HAP-1 (cell line): ENCODE measurements at regions not wholly inside any gene's neighbourhood (a gene's known extent, or its start where the extent isn't known, plus 50 kb on each side); places are given as distances from the start of the nearest gene placed in this dataset.

ENCODE experiments used
- DNase-seq, 2 experiments: peaks; one replicate each; pipeline ENCODE4 v3.0.0-alpha.2; 2016 to 2020; ENCODE audit warnings: low spot score in 2 of 2
- H3K27me3 ChIP-seq: fragments of 250-450 bp; sonication (Bioruptor Pico); 2 replicates; pipeline ENCODE4 v1.5.1; 2020; ENCODE audit warnings: low read depth, mild to moderate bottlenecking, moderate library complexity
- H3K36me3 ChIP-seq: fragments of 250-450 bp; sonication (Bioruptor Pico); replicated peaks from 2 replicates; pipeline ENCODE4 v1.5.1; 2020; ENCODE audit warnings: mild to moderate bottlenecking
- H3K4me1 ChIP-seq: fragments of 250-450 bp; sonication (Bioruptor Pico); 2 replicates; pipeline ENCODE4 v1.5.1; 2020; ENCODE audit warnings: mild to moderate bottlenecking
- H3K4me3 ChIP-seq: fragments of 250-450 bp; sonication (Bioruptor Pico); 2 replicates; pipeline ENCODE4 v1.5.1; 2020; ENCODE audit warnings: mild to moderate bottlenecking, moderate library complexity
- H3K9me3 ChIP-seq: fragments of 250-450 bp; sonication (Bioruptor Pico); 2 replicates; pipeline ENCODE4 v1.5.1; 2020; ENCODE audit warnings: mild to moderate bottlenecking, moderate library complexity
- in situ Hi-C: fragments of 300-500 bp; cut with MboI; formaldehyde crosslinking; loops from 3 replicates; pipeline ENCODE4 v1.14.3; 2020; ENCODE audit warnings: low sequenced_read_pairs, inconsistent platforms, mixed read lengths

GRCh38 chr7:68476966-68477365 is 1121.3 kb upstream of the AUTS2 start:
- in situ Hi-C loops, result no loop called here
- DNase-seq, result no peak
- H3K27me3 ChIP-seq, result no peaks in the 10 kb centered on the region
- no peaks in the 10 kb centered on the region for H3K36me3 ChIP-seq
- no peaks in the 10 kb centered on the region; the same call in 1 of the 2 replicates for H3K9me3 ChIP-seq
- H3K4me1 ChIP-seq, result no peaks in the 10 kb centered on the region
- H3K4me3 ChIP-seq, result no peak overlapping the region

- Histone ChIP-seq H3K36me3 (no peaks in the 10 kb centered on the region), H3K4me1 (no peaks in the 10 kb centered on the region), H3K9me3 (no peaks in the 10 kb centered on the region; the same call in 1 of the 2 replicates), H3K27me3 (no peaks in the 10 kb centered on the region), H3K4me3 (no peak overlapping the region)
- in situ Hi-C loops, result no loop called here
- DNase-seq, result no peak
Measured at GRCh38 chr7:68478326-68478725, 1119.9 kb upstream of the AUTS2 start.

- in situ Hi-C loops, result no loop called here
- H3K9me3 ChIP-seq, result no peaks in the 10 kb centered on the region; the same call in 1 of the 2 replicates
- no peak overlapping the region for H3K4me3 ChIP-seq
- no peaks in the 10 kb centered on the region for H3K36me3 ChIP-seq
- H3K4me1 ChIP-seq, result no peaks in the 10 kb centered on the region
- DNase-seq, result no peak
- H3K27me3 ChIP-seq, result no peaks in the 10 kb centered on the region
Measured at GRCh38 chr7:68482800-68483199, 1115.5 kb upstream of the AUTS2 start.

- no peaks in the 10 kb centered on the region for H3K4me1 ChIP-seq
- H3K36me3 ChIP-seq, result no peaks in the 10 kb centered on the region
- H3K4me3 ChIP-seq, result no peak overlapping the region
- no peak for DNase-seq
- no peaks in the 10 kb centered on the region for H3K27me3 ChIP-seq
- H3K9me3 ChIP-seq, result no peaks in the 10 kb centered on the region; the same call in 1 of the 2 replicates
- in situ Hi-C loops, result no loop called here
Measured at GRCh38 chr7:68484731-68485130, 1113.5 kb upstream of the AUTS2 start.

- no peak for DNase-seq
- Histone ChIP-seq H3K9me3 (no peaks in the 10 kb centered on the region; the same call in 1 of the 2 replicates), H3K4me1 (no peaks in the 10 kb centered on the region), H3K36me3 (no peaks in the 10 kb centered on the region), H3K4me3 (no peak overlapping the region), H3K27me3 (no peaks in the 10 kb centered on the region)
- in situ Hi-C loops, result no loop called here
Measured at GRCh38 chr7:68485253-68485917, 1112.9 kb upstream of the AUTS2 start.

- H3K4me1 ChIP-seq, result no peaks in the 10 kb centered on the region
- no peaks in the 10 kb centered on the region for H3K36me3 ChIP-seq
- in situ Hi-C loops, result no loop called here
- H3K27me3 ChIP-seq, result no peaks in the 10 kb centered on the region
- H3K9me3 ChIP-seq, result no peaks in the 10 kb centered on the region
- no peak overlapping the region for H3K4me3 ChIP-seq
- no peak for DNase-seq
Measured at GRCh38 chr7:68488341-68489060, 1109.8 kb upstream of the AUTS2 start.

- H3K9me3 ChIP-seq, result no peaks in the 10 kb centered on the region
Measured at GRCh38 chr7:68491523-68492358, 1106.5 kb upstream of the AUTS2 start.

GRCh38 chr7:68492359-68492690 is 1106.0 kb upstream of the AUTS2 start:
- in situ Hi-C loops, result no loop called here
- no peak for DNase-seq
- Histone ChIP-seq H3K9me3 (no peaks in the 10 kb centered on the region), H3K36me3 (no peaks in the 10 kb centered on the region), H3K27me3 (no peaks in the 10 kb centered on the region), H3K4me1 (no peaks in the 10 kb centered on the region), H3K4me3 (no peak overlapping the region)

More at GRCh38 chr7:68491523-68492358, 1106.5 kb upstream of the AUTS2 start:
- H3K4me3 ChIP-seq, result no peak overlapping the region
- no peaks in the 10 kb centered on the region for H3K4me1 ChIP-seq
- H3K27me3 ChIP-seq, result no peaks in the 10 kb centered on the region
- H3K36me3 ChIP-seq, result no peaks in the 10 kb centered on the region
- no peak for DNase-seq
- in situ Hi-C loops, result no loop called here

- H3K4me3 ChIP-seq, result no peak overlapping the region
- H3K4me1 ChIP-seq, result no peaks in the 10 kb centered on the region
- in situ Hi-C loops, result no loop called here
- H3K36me3 ChIP-seq, result no peaks in the 10 kb centered on the region
- H3K9me3 ChIP-seq, result no peaks in the 10 kb centered on the region
- no peak for DNase-seq
- H3K27me3 ChIP-seq, result no peaks in the 10 kb centered on the region
Measured at GRCh38 chr7:68503400-68503799, 1094.9 kb upstream of the AUTS2 start.

GRCh38 chr7:68504716-68505115 is 1093.6 kb upstream of the AUTS2 start:
- Histone ChIP-seq H3K36me3 (no peaks in the 10 kb centered on the region), H3K4me3 (no peak overlapping the region), H3K9me3 (no peaks in the 10 kb centered on the region), H3K27me3 (no peaks in the 10 kb centered on the region), H3K4me1 (no peaks in the 10 kb centered on the region)
- in situ Hi-C loops, result no loop called here
- no peak for DNase-seq

- Histone ChIP-seq H3K9me3 (no peaks in the 10 kb centered on the region; the same call in 1 of the 2 replicates), H3K27me3 (no peaks in the 10 kb centered on the region), H3K4me1 (no peaks in the 10 kb centered on the region), H3K36me3 (no peaks in the 10 kb centered on the region), H3K4me3 (no peak overlapping the region)
- no peak for DNase-seq
- in situ Hi-C loops, result no loop called here
Measured at GRCh38 chr7:68505721-68506120, 1092.6 kb upstream of the AUTS2 start.

GRCh38 chr7:68507668-68508067 is 1090.6 kb upstream of the AUTS2 start:
- Histone ChIP-seq H3K27me3 (no peaks in the 10 kb centered on the region), H3K36me3 (no peaks in the 10 kb centered on the region), H3K4me3 (no peak overlapping the region), H3K4me1 (no peaks in the 10 kb centered on the region), H3K9me3 (no peaks in the 10 kb centered on the region; the same call in 1 of the 2 replicates)
- in situ Hi-C loops, result no loop called here
- no peak for DNase-seq

GRCh38 chr7:68509054-68509453 is 1089.2 kb upstream of the AUTS2 start:
- Histone ChIP-seq H3K9me3 (no peaks in the 10 kb centered on the region; the same call in 1 of the 2 replicates), H3K4me1 (no peaks in the 10 kb centered on the region), H3K4me3 (no peak overlapping the region), H3K27me3 (no peaks in the 10 kb centered on the region), H3K36me3 (no peaks in the 10 kb centered on the region)
- DNase-seq, result no peak
- in situ Hi-C loops, result no loop called here

GRCh38 chr7:68509603-68510002 is 1088.7 kb upstream of the AUTS2 start:
- no peak overlapping the region for H3K4me3 ChIP-seq
- no peaks in the 10 kb centered on the region for H3K36me3 ChIP-seq

More at GRCh38 chr7:68509603-68510002, 1088.7 kb upstream of the AUTS2 start:
- no peak for DNase-seq
- Histone ChIP-seq H3K9me3 (no peaks in the 10 kb centered on the region; the same call in 1 of the 2 replicates), H3K4me1 (no peaks in the 10 kb centered on the region), H3K27me3 (no peaks in the 10 kb centered on the region)
- in situ Hi-C loops, result no loop called here
